ENCODE measurements at regions not wholly inside any gene's neighbourhood (a gene's known extent, or its start where the extent isn't known, plus 50 kb on each side); places are given as distances from the start of the nearest gene placed in this dataset.

DNA sequence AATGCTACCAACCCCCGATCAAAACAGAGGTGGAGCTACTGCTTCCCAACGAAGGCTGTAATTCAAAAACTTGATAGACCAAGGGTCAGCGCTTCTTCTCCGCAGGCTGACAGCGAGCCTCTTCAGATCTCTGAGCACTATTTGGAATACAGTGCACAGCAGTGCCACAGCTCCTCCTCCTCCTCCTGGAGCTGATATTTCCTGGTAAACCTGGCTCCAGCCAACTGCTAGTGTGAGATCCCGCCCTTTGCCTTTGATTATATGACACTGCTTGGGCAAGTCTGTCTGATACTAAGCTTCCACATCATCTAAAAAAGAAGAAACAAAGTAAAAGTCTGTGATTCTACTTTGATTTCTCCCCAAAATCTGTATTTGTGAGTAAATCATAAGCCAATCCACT, 710.5 kb downstream of the DACH1 start:
- TF ChIP-seq, protein P1, sequence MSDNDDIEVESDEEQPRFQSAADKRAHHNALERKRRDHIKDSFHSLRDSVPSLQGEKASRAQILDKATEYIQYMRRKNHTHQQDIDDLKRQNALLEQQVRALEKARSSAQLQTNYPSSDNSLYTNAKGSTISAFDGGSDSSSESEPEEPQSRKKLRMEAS (IDR thresholded peaks at IDR 0.05; ENCODE audit: low read depth, low read length) = no peak
- no peak for TF ChIP-seq MYC (IDR thresholded peaks at IDR 0.05; ENCODE audit: low read depth, low read length)
- TF ChIP-seq, protein P2, sequence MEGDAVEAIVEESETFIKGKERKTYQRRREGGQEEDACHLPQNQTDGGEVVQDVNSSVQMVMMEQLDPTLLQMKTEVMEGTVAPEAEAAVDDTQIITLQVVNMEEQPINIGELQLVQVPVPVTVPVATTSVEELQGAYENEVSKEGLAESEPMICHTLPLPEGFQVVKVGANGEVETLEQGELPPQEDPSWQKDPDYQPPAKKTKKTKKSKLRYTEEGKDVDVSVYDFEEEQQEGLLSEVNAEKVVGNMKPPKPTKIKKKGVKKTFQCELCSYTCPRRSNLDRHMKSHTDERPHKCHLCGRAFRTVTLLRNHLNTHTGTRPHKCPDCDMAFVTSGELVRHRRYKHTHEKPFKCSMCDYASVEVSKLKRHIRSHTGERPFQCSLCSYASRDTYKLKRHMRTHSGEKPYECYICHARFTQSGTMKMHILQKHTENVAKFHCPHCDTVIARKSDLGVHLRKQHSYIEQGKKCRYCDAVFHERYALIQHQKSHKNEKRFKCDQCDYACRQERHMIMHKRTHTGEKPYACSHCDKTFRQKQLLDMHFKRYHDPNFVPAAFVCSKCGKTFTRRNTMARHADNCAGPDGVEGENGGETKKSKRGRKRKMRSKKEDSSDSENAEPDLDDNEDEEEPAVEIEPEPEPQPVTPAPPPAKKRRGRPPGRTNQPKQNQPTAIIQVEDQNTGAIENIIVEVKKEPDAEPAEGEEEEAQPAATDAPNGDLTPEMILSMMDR (IDR thresholded peaks at IDR 0.05; ENCODE audit: low read depth, low read length) = no peak
- no peak for TF ChIP-seq POLR2A (IDR thresholded peaks at IDR 0.05; ENCODE audit: extremely low read depth, insufficient read length)
- DNase-seq (ENCODE audit: low read depth) = no peak
- H3K4me3 ChIP-seq (ENCODE audit: low read depth, low read length) = no peak overlapping the region

DNA sequence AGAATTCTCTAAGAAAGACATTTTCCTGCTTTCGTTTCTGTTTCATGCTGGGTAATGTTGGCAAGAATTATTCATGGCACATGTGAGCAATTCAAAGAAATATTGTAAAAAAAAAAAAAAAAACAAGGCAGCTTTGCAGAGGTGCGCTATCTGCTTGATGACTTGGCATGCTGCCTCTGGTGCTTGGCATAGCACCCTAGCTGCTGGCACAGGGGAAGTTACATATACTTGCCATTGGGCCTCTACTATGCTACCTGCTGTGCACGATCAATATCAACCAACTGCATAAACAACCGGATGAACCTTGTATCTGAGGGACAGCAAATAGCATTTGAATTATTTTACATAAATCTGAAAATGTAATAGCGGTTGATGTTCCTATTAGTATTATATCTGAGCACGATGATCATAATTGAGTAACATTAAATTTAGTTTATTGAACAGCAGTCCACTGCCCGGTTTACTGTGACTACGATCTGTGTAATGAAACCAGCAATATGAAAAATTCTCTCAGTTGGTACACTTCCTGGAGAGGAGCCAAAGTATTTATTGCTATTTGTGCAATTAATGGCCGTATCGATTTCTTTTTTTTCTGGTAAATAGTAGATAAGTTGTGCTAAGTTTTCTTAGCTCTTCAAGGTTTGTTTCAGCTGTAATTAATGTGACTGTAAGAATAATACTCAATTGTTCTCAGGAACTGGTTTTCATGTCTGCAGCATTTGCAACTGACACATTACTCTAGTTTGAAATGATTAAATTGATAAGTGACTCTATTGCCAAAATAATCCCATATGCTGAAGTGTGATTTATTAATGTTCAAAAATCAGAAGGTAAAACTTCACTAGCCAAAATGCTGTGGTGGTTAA, 717.3 kb downstream of the DACH1 start:
- TF ChIP-seq, protein P2 (IDR thresholded peaks at IDR 0.05; ENCODE audit: low read depth, low read length) = no peak
- TF ChIP-seq, protein P1 (IDR thresholded peaks at IDR 0.05; ENCODE audit: low read depth, low read length) = no peak
- TF ChIP-seq MYC (IDR thresholded peaks at IDR 0.05; ENCODE audit: low read depth, low read length) = no peak
- TF ChIP-seq POLR2A (IDR thresholded peaks at IDR 0.05; ENCODE audit: extremely low read depth, insufficient read length) = no peak

DNA sequence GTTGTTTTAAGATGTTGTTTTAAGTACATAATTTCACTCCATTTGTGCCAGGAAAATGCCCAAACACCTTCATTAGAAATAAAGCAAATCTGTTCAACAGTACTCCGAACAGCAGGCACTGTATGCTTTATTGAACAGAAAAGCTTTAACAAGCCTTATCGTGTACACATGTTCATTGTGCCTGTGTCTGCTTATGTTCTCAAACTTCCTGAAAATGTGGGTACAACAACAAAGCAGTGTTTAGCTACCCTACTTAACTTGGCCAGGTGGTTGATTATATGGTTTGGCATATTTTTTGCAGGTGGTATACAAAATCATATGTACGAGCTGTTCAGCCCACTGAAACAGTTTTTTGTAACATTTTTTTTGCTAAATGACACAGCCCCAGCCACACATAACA, 718.0 kb downstream of the DACH1 start:
- H3K4me3 ChIP-seq (ENCODE audit: low read depth, low read length) = no peak overlapping the region
- TF ChIP-seq, protein P2 (IDR thresholded peaks at IDR 0.05; ENCODE audit: low read depth, low read length) = no peak
- TF ChIP-seq, protein P1 (IDR thresholded peaks at IDR 0.05; ENCODE audit: low read depth, low read length) = no peak
- TF ChIP-seq MYC (IDR thresholded peaks at IDR 0.05; ENCODE audit: low read depth, low read length) = no peak
- no peak for TF ChIP-seq POLR2A (IDR thresholded peaks at IDR 0.05; ENCODE audit: extremely low read depth, insufficient read length)
- no peak for DNase-seq (ENCODE audit: low read depth)

More for the DNA sequence above, 717.3 kb downstream of the DACH1 start:
- DNase-seq (ENCODE audit: low read depth) = no peak
- H3K4me3 ChIP-seq (ENCODE audit: low read depth, low read length) = no peak overlapping the region

DNA sequence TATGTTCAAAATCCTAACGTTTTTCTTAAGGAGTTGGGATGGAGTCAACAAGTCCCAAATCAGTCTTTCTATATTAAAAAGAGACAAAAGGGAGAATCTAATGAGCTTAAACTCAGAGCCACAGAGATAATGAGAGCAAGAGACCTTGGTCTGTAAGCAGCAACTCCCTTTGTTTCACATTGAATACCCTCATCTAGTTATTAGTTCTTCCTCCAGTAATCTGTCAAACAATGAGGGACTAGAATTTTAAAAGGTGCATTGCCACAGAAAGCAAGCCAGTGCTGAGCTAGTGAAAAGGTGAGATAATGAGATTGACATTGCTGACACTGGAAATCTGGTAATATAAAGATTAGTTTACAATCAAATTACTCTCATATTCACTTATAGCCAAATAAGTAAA, 718.6 kb downstream of the DACH1 start:
- TF ChIP-seq POLR2A (IDR thresholded peaks at IDR 0.05; ENCODE audit: extremely low read depth, insufficient read length) = no peak
- TF ChIP-seq, protein P2 (IDR thresholded peaks at IDR 0.05; ENCODE audit: low read depth, low read length) = no peak
- TF ChIP-seq, protein P1 (IDR thresholded peaks at IDR 0.05; ENCODE audit: low read depth, low read length) = no peak
- TF ChIP-seq MYC (IDR thresholded peaks at IDR 0.05; ENCODE audit: low read depth, low read length) = no peak
- no peak overlapping the region for H3K4me3 ChIP-seq (ENCODE audit: low read depth, low read length)
- no peak for DNase-seq (ENCODE audit: low read depth)

DNA sequence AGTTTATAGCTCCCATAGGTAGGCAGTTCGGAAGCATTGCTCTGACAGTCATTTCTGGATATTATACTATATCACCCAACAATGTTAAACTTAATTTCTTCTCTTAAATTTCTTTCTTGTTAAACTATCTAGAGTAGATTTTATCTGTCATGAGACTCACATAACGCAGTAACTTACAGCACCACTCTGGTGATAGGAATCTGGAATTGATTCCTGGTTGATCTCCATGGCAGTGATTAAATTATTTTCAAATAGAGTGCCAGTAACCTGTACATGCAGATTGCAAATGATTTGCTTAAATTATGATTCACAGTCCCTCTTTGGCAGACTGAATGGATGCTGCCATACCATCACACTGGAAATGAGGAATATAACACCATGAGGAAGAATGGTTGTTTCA, 722.1 kb downstream of the DACH1 start:
- DNase-seq (ENCODE audit: low read depth) = no peak
- TF ChIP-seq MYC (IDR thresholded peaks at IDR 0.05; ENCODE audit: low read depth, low read length) = no peak
- TF ChIP-seq, protein P2 (IDR thresholded peaks at IDR 0.05; ENCODE audit: low read depth, low read length) = no peak
- no peak for TF ChIP-seq POLR2A (IDR thresholded peaks at IDR 0.05; ENCODE audit: extremely low read depth, insufficient read length)
- TF ChIP-seq, protein P1 (IDR thresholded peaks at IDR 0.05; ENCODE audit: low read depth, low read length) = no peak
- no peak overlapping the region for H3K4me3 ChIP-seq (ENCODE audit: low read depth, low read length)

All from NB4 (cell line).